Endothelial cell (in vitro differentiated cells): ENCODE measurements at regions not wholly inside any gene's neighbourhood (a gene's known extent, or its start where the extent isn't known, plus 50 kb on each side); places are given as distances from the start of the nearest gene placed in this dataset.

Source experiments
- DNase-seq: peaks from one replicate; pipeline ENCODE4 v3.0.0; 2021; ENCODE audit warnings: low spot score
- H3K27ac Mint-ChIP-seq: one replicate; pipeline ENCODE4 v1.8.0; 2021; ENCODE audit warnings: mixed read lengths, inconsistent platforms; ENCODE audit not compliant: unreplicated experiment
- H3K27me3 Mint-ChIP-seq: one replicate; pipeline ENCODE4 v1.8.0; 2021; ENCODE audit warnings: mild to moderate bottlenecking, moderate library complexity, mixed read lengths, inconsistent platforms; ENCODE audit not compliant: unreplicated experiment
- H3K36me3 Mint-ChIP-seq: one replicate; pipeline ENCODE4 v1.8.0; 2021; ENCODE audit warnings: mild to moderate bottlenecking, low read depth, mixed read lengths, inconsistent platforms; ENCODE audit not compliant: unreplicated experiment
- H3K4me1 Mint-ChIP-seq: one replicate; pipeline ENCODE4 v1.8.0; 2021; ENCODE audit warnings: mild to moderate bottlenecking, mixed read lengths, inconsistent platforms; ENCODE audit not compliant: unreplicated experiment
- H3K4me3 Mint-ChIP-seq: one replicate; pipeline ENCODE4 v1.8.0; 2021; ENCODE audit warnings: mild to moderate bottlenecking, mixed read lengths, inconsistent platforms; ENCODE audit not compliant: unreplicated experiment
- H3K9me3 Mint-ChIP-seq: one replicate; pipeline ENCODE4 v1.8.0; 2021; ENCODE audit warnings: mixed read lengths, inconsistent platforms; ENCODE audit not compliant: unreplicated experiment
- CTCF ChIP-seq: fragments of 200-600 bp; sonication (generic); IDR thresholded peaks from one replicate; pipeline ENCODE4 v1.5.0; 2021; ENCODE audit warnings: antibody characterized with exemption; ENCODE audit not compliant: unreplicated experiment

- no peak for TF ChIP-seq CTCF
- Mint-ChIP-seq H3K9me3 (no peaks in the 10 kb centered on the region), H3K4me3 (no peak overlapping the region), H3K4me1 (peaks cover 38% of the 10 kb centered on the region), H3K36me3 (no peaks in the 10 kb centered on the region), H3K27ac (no peak overlapping the region), H3K27me3 (peaks cover 5% of the 10 kb centered on the region)
- DNase-seq: no peak
Observed at GRCh38 chr2:172251231-172251630, 148.5 kb upstream of the DLX2 start.

GRCh38 chr2:172252154-172252553 is 149.5 kb upstream of the DLX2 start:
- H3K9me3 Mint-ChIP-seq: no peaks in the 10 kb centered on the region
- H3K27me3 Mint-ChIP-seq: peaks cover 5% of the 10 kb centered on the region
- DNase-seq: no peak
- no peak for TF ChIP-seq CTCF
- no peaks in the 10 kb centered on the region for H3K36me3 Mint-ChIP-seq
- no peak overlapping the region for H3K4me3 Mint-ChIP-seq
- no peak overlapping the region for H3K27ac Mint-ChIP-seq
- peaks cover 38% of the 10 kb centered on the region for H3K4me1 Mint-ChIP-seq

GRCh38 chr2:172253190-172254052 is 150.7 kb upstream of the DLX2 start:
- H3K27ac Mint-ChIP-seq: peak overlapping the region; percentile 80
- no peaks in the 10 kb centered on the region for H3K36me3 Mint-ChIP-seq
- H3K4me1 Mint-ChIP-seq: peaks cover 38% of the 10 kb centered on the region
- H3K27me3 Mint-ChIP-seq: peaks cover 6% of the 10 kb centered on the region
- H3K9me3 Mint-ChIP-seq: no peaks in the 10 kb centered on the region
- no peak for TF ChIP-seq CTCF
- no peak for DNase-seq
- H3K4me3 Mint-ChIP-seq: no peak overlapping the region

GRCh38 chr2:172256886-172257285 is 154.2 kb upstream of the DLX2 start:
- DNase-seq: no peak
- Mint-ChIP-seq H3K4me1 (peaks cover 26% of the 10 kb centered on the region), H3K9me3 (no peaks in the 10 kb centered on the region), H3K27ac (no peak overlapping the region), H3K36me3 (no peaks in the 10 kb centered on the region), H3K4me3 (no peak overlapping the region), H3K27me3 (peaks cover 4% of the 10 kb centered on the region)
- TF ChIP-seq CTCF: no peak

- H3K9me3 Mint-ChIP-seq: no peaks in the 10 kb centered on the region
- no peak overlapping the region for H3K4me3 Mint-ChIP-seq
- no peak overlapping the region for H3K27ac Mint-ChIP-seq
- DNase-seq: no peak
- no peak for TF ChIP-seq CTCF
- peaks cover 1% of the 10 kb centered on the region for H3K27me3 Mint-ChIP-seq
- peaks cover 3% of the 10 kb centered on the region for H3K4me1 Mint-ChIP-seq
- H3K36me3 Mint-ChIP-seq: no peaks in the 10 kb centered on the region
Observed at GRCh38 chr2:172259827-172260226, 157.1 kb upstream of the DLX2 start.
